Body of pancreas (tissue), 4 donors: ENCODE measurements at regions not wholly inside any gene's neighbourhood (a gene's known extent, or its start where the extent isn't known, plus 50 kb on each side); places are given as distances from the start of the nearest gene placed in this dataset.

Experiments
- ATAC-seq: fragments of 150-250 bp; one replicate; pipeline ENCODE4 v1.9.1; 2016
- DNase-seq, 4 donors: peaks; one replicate each; pipeline ENCODE4 v3.0.0-alpha.2; 2019
- H3K27ac ChIP-seq, 4 donors: fragments of 200-600 bp; sonication (generic); 1 replicate in 3 of 4; 2 replicates in 1 of 4; pipeline versions ENCODE4 v1.5.1 to v1.6.1; 2016 to 2019; ENCODE audit warnings: mild to moderate bottlenecking in 1 of 4, mixed read lengths in 1 of 4, moderate library complexity in 1 of 4
- H3K27me3 ChIP-seq, 2 donors: fragments of 200-600 bp; sonication (generic); one replicate each; pipeline ENCODE4 v1.6.0; 2016; ENCODE audit warnings: mild to moderate bottlenecking in 1 of 2
- H3K36me3 ChIP-seq, 2 donors: fragments of 200-600 bp; sonication (generic); replicated peaks in 1 of 2; 2 replicates each; pipeline ENCODE4 v1.5.1; 2016; ENCODE audit warnings: low read depth in 2 of 2; ENCODE audit not compliant: insufficient read depth in 1 of 2
- H3K4me1 ChIP-seq: fragments of 200-600 bp; sonication (generic); one replicate; pipeline ENCODE4 v1.6.0; 2016
- H3K4me3 ChIP-seq, 2 donors: fragments of 200-600 bp; sonication (generic); 1 replicate in 1 of 2; 2 replicates in 1 of 2; pipeline ENCODE4 v1.5.1; 2016 to 2019
- H3K9me3 ChIP-seq, 3 donors: fragments of 200-600 bp; sonication (generic); 1 replicate in 2 of 3; 2 replicates in 1 of 3; pipeline ENCODE4 v1.5.1; 2016
- POLR2A ChIP-seq, 3 donors: fragments of 450-650 bp; IDR thresholded peaks; one replicate each; pipeline ENCODE4 v1.6.1; 2016; ENCODE audit warnings: antibody characterized with exemption in 3 of 3, mild to moderate bottlenecking in 2 of 3
- WGBS, 2 donors: methylation state at CpG; one replicate each; pipeline ENCODE4 v1.1.5; 2017; 5-methylcytosine and 5-hydroxymethylcytosine counted together
- intact Hi-C: fragments of 100-400 bp; cut with DNase I; formaldehyde crosslinking; loops from one replicate; pipeline ENCODE4 v1.15.1; 2023
- TF ChIP-seq, protein P1 (sequence below), 7 experiments: fragments of 450-650 bp in 4 of 7; fragments of 200-600 bp in 3 of 7; sonication (generic) in 3 of 7; IDR thresholded peaks; one replicate each; pipeline ENCODE4 v1.5.1; 2016 to 2019; ENCODE audit warnings: antibody characterized with exemption in 7 of 7

DNA sequence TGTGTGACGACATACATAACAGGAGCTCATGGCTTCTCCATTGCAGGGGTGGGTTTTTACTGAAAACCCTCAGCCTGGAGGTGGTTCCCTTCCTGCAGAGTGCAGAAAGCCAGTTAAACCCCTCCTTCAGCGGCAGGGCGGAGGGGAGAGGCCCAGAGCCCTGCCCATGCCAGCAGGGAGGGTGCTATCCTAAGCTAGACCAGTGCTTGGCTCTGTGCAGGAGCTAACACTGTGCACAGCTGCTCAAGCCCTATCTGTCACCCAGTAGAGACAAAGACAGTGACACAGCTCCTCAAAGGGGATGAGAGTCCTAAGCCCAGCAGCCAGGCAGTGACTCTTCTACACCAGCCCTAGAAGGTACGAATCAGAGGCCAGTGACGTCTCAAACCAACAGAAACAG lies 70.0 kb upstream of the ZSWIM6 start:
- DNase-seq (no peak), ATAC-seq (no peak)
- Histone ChIP-seq H3K36me3 (no peaks in the 10 kb centered on the region), H3K4me3 (no peak overlapping the region), H3K27ac (no peak overlapping the region), H3K9me3 (no peaks in the 10 kb centered on the region), H3K4me1 (peaks cover 5% of the 10 kb centered on the region), H3K27me3 (no peaks in the 10 kb centered on the region)
- intact Hi-C loops, result no loop called here
- TF ChIP-seq POLR2A (IDR thresholded peaks at IDR 0.05), result no peak
- TF ChIP-seq, protein P1, sequence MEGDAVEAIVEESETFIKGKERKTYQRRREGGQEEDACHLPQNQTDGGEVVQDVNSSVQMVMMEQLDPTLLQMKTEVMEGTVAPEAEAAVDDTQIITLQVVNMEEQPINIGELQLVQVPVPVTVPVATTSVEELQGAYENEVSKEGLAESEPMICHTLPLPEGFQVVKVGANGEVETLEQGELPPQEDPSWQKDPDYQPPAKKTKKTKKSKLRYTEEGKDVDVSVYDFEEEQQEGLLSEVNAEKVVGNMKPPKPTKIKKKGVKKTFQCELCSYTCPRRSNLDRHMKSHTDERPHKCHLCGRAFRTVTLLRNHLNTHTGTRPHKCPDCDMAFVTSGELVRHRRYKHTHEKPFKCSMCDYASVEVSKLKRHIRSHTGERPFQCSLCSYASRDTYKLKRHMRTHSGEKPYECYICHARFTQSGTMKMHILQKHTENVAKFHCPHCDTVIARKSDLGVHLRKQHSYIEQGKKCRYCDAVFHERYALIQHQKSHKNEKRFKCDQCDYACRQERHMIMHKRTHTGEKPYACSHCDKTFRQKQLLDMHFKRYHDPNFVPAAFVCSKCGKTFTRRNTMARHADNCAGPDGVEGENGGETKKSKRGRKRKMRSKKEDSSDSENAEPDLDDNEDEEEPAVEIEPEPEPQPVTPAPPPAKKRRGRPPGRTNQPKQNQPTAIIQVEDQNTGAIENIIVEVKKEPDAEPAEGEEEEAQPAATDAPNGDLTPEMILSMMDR (IDR thresholded peaks at IDR 0.05), result no peak
- 83 to 88% methylated on average over 5 of the region's 5 CpGs for WGBS, 2 donors

DNA sequence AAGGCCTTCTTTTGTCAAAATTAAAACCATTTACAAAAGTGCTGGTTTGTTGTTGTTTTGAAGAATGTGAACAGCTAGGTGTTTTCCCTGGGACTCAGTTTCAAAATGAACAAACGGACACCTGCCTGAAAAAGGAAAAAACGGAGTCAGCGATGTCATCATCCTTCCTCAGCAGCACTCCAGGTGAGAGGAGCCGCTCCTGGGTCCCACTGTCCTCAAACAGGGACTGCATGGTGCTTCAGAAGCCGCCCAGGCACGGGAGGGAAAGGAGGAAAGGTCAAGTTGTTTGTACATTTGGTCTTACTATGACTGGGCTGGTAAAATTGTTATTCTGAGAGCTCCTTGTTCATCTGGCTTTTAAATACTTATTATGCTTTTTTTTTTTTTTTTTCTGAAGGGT lies 69.0 kb upstream of the ZSWIM6 start:
- ATAC-seq (no peak), DNase-seq (no peak)
- intact Hi-C loops, result no loop called here
- no peaks in the 10 kb centered on the region for H3K4me1 ChIP-seq
- no peak for TF ChIP-seq POLR2A (IDR thresholded peaks at IDR 0.05)
- TF ChIP-seq, protein P1 (IDR thresholded peaks at IDR 0.05), result no peak
- no peaks in the 10 kb centered on the region for H3K36me3 ChIP-seq
- no peaks in the 10 kb centered on the region for H3K27me3 ChIP-seq
- H3K27ac ChIP-seq, result no peak overlapping the region
- H3K4me3 ChIP-seq, result no peak overlapping the region
- H3K9me3 ChIP-seq, result no peaks in the 10 kb centered on the region
- WGBS, 2 donors, result 72 to 76% methylated on average over 6 of the region's 6 CpGs

DNA sequence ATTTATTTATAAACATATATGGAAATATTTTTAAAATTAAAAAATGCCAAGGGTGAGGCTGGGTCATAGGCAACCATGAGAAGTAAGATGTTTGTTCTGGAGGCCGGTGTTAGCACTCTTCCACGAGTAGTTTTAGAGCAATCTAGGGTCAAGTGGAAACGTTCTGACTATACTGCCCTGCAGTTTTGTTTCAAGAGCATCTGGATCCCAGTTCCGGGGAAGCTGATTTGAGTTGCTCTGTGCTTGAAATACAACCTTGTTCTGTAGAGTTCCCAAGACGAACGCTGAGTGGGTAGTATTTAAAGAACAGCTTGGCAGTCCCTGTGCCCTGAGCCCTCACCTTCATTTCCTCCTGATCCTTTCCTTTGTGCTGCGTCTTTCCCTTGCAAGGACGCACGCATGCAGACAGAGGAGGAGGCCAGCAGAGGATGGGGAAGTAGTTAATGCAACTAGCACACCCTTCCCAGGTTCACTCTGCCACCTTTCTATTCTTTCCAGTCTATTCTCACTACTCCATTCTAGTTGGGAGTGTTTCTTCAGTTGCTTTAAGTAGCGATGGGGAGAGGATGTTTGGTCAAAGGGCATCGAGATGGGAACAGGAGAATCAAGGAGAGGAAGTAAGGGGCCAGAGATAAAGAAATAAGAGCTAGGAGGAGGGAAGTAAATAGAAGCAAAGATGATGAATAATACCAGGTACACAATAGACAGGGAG lies 68.3 kb upstream of the ZSWIM6 start:
- Histone ChIP-seq H3K4me3 (no peak overlapping the region), H3K27ac (no peak overlapping the region), H3K27me3 (no peaks in the 10 kb centered on the region), H3K4me1 (no peaks in the 10 kb centered on the region), H3K36me3 (no peaks in the 10 kb centered on the region), H3K9me3 (no peaks in the 10 kb centered on the region)
- intact Hi-C loops, result no loop called here
- no peak for ATAC-seq
- DNase-seq, result no peak
- whole genome bisulfite sequencing, 2 donors, result 68 to 77% methylated on average over 11 of the region's 11 CpGs
- TF ChIP-seq, protein P1 (IDR thresholded peaks at IDR 0.05), result no peak
- TF ChIP-seq POLR2A (IDR thresholded peaks at IDR 0.05), result no peak

DNA sequence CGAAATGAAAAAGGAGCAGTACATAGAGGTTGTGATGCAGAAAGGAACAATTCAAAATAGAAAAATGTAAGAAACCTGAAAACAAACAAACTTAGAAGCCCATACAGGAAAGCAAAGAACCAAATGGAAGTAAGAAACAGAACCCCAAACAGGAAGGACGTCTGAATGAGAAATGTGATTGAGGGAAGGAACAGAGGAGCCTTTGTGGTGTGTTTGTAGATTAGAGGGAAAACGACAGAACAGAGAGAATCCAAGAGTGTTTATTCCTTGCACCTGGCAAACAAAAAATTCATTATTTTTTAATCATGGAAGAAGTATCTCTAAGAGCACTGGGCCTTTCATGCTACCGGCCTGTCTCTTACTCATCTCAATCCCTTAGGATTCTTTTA lies 67.8 kb upstream of the ZSWIM6 start:
- Histone ChIP-seq H3K9me3 (no peaks in the 10 kb centered on the region), H3K4me1 (no peaks in the 10 kb centered on the region), H3K27me3 (no peaks in the 10 kb centered on the region), H3K36me3 (no peaks in the 10 kb centered on the region), H3K4me3 (no peak overlapping the region), H3K27ac (no peak overlapping the region)
- ATAC-seq (no peak), DNase-seq (no peak)
- TF ChIP-seq, protein P1 (IDR thresholded peaks at IDR 0.05), result no peak
- no peak for TF ChIP-seq POLR2A (IDR thresholded peaks at IDR 0.05)
- intact Hi-C loops, result no loop called here
- 58 to 65% methylated on average over 4 of the region's 4 CpGs for WGBS, 2 donors

DNA sequence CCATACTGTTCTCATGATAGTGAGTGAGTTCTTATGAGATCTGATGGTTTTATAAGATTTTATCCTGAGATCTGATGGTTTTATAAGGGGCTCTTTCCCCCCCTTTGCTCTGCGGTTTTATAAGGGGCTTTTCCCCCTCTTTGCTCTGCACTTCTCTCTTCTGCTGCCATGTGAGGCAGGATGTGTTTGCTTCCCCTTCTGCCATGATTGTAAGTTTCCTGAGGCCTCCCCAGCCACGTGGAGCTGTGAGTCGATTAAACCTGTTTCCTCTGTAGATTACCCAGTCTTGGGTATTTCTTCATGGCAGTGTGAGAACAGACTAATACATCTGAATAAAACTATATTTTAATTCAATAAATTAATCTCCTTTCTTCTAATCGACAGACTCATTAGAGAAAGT lies 64.9 kb upstream of the ZSWIM6 start:
- DNase-seq (no peak), ATAC-seq (no peak)
- H3K27me3 ChIP-seq, result no peaks in the 10 kb centered on the region
- H3K4me1 ChIP-seq, result peaks cover 9% of the 10 kb centered on the region
- TF ChIP-seq, protein P1 (IDR thresholded peaks at IDR 0.05), result no peak
- no peak for TF ChIP-seq POLR2A (IDR thresholded peaks at IDR 0.05)
- 75 to 81% methylated on average over 4 of the region's 4 CpGs for WGBS, 2 donors
- no peak overlapping the region for H3K4me3 ChIP-seq
- H3K9me3 ChIP-seq, result no peaks in the 10 kb centered on the region
- H3K36me3 ChIP-seq, result no peaks in the 10 kb centered on the region
- intact Hi-C loops, result no loop called here
- H3K27ac ChIP-seq, result no peak overlapping the region
